ENCODE measurements at regions not wholly inside any gene's neighbourhood (a gene's known extent, or its start where the extent isn't known, plus 50 kb on each side); places are given as distances from the start of the nearest gene placed in this dataset.

GRCh38 chr1:65050735-65051134 lies 84.4 kb upstream of the JAK1 start:
- ChIA-PET CTCF (ENCODE audit: partially characterized antibody) (interaction anchor here (0.6 to 0.9 kb wide), 4 partner anchors 9 to 365 kb away, joined by 3 read pairs; no protein-coding TSS in a partner anchor), POLR2A (ENCODE audit: partially characterized antibody) (interaction anchor here (0.6 to 3.2 kb wide), 5 partner anchors 10 to 120 kb away, joined by 3 to 17 read pairs (median 5); no protein-coding TSS in a partner anchor)
- Histone ChIP-seq H3K56ac (replicated peaks; ENCODE audit: insufficient read length, low read depth, low read length) (no peak overlapping the region), H3K4me3 (ENCODE audit: extremely low read depth in 1 of 4, insufficient read depth in 2 of 4, low read depth in 3 of 4, low read length in 4 of 4) (no peak overlapping the region), H3K23me2 (ENCODE audit: low read depth, low read length) (no peaks in the 10 kb centered on the region), H2BK12ac (ENCODE audit: low read depth, low read length) (no peak overlapping the region), H3K4me2 (ENCODE audit: insufficient read depth in 1 of 2, low read depth in 2 of 2, low read length in 2 of 2) (no peak overlapping the region), H3K36me3 (ENCODE audit: control insufficient read depth in 2 of 4, insufficient read depth in 4 of 4, low read length in 3 of 4) (peaks cover 0 to 3% (median 0%) of the 10 kb centered on the region in 4 experiments; a peak in 3 of 8 replicates), H4K91ac (replicated peaks; ENCODE audit: insufficient read length, low read length) (no peak overlapping the region), H3K27ac (ENCODE audit: low read depth, low read length) (no peak overlapping the region), H2BK20ac (ENCODE audit: low read length) (no peak overlapping the region), H3K23ac (ENCODE audit: insufficient read length) (no peak overlapping the region), H2BK120ac (replicated peaks; ENCODE audit: low read depth, low read length) (no peak overlapping the region), H4K5ac (ENCODE audit: insufficient read length, low read depth, low read length) (no peak overlapping the region), H3K9me3 (ENCODE audit: insufficient read depth in 2 of 2, low read depth in 1 of 2, low read length in 1 of 2) (no peaks in the 10 kb centered on the region), H3K14ac (ENCODE audit: insufficient read length) (no peak overlapping the region), H2BK15ac (ENCODE audit: low read length) (no peak overlapping the region), H2AK5ac (ENCODE audit: low read depth, low read length) (no peak overlapping the region), H3K79me1 (ENCODE audit: low read depth, low read length) (no peaks in the 10 kb centered on the region), H3K4ac (replicated peaks; ENCODE audit: insufficient read length, low read depth, low read length) (no peak overlapping the region), H3K9ac (replicated peaks in 1 of 4; ENCODE audit: extremely low read depth in 1 of 4, low read depth in 3 of 4, low read length in 3 of 4) (no peak overlapping the region), H4K8ac (ENCODE audit: extremely low read depth, insufficient read depth, low read length) (no peak overlapping the region), H4K20me1 (replicated peaks in 1 of 2; ENCODE audit: control insufficient read depth in 1 of 2, insufficient read depth in 2 of 2, low read length in 2 of 2) (no peaks in the 10 kb centered on the region), H3K27me3 (replicated peaks in 1 of 4; ENCODE audit: control insufficient read depth in 3 of 4, extremely low read depth in 1 of 4, insufficient read depth in 3 of 4, low read length in 3 of 4) (no peaks in the 10 kb centered on the region; a peak in 1 of 7 replicates), H3K4me1 (replicated peaks in 1 of 4; ENCODE audit: control insufficient read depth in 3 of 4, insufficient read depth in 4 of 4, low read length in 3 of 4) (no peaks in the 10 kb centered on the region), H3K79me2 (ENCODE audit: control insufficient read depth in 1 of 2, insufficient read depth in 2 of 2, low read length in 2 of 2) (no peaks in the 10 kb centered on the region), H2AFZ (ENCODE audit: low read length) (no peak overlapping the region), H3K18ac (ENCODE audit: extremely low read depth, low read length) (no peak overlapping the region), H2BK5ac (ENCODE audit: low read depth, low read length) (no peak overlapping the region)
- 98% methylated on average over 2 of the region's 2 CpGs; no CpG with 5 or more reads in 1 of the 2 experiments for WGBS, 2 experiments (ENCODE audit: extremely low coverage in 1 of 2, insufficient coverage in 1 of 2, insufficient read length in 1 of 2, insufficient replicate concordance in 2 of 2, low coverage in 1 of 2, low lambda C conversion rate in 2 of 2, missing lambda C conversion rate in 1 of 2)
- DNase-seq (ENCODE audit: low read depth in 1 of 2, low spot score in 2 of 2) (no peak), FAIRE-seq (no peak)
- no peak for TF ChIP-seq SP2 (IDR thresholded peaks at IDR 0.05; ENCODE audit: low read length)
- no peak for TF ChIP-seq EZH2 (IDR thresholded peaks at IDR 0.05; ENCODE audit: low read depth, low read length, severe bottlenecking)

Data from H1 (cell line).